ENCODE measurements at regions not wholly inside any gene's neighbourhood (a gene's known extent, or its start where the extent isn't known, plus 50 kb on each side); places are given as distances from the start of the nearest gene placed in this dataset.

- TF ChIP-seq HDGF (IDR thresholded peaks at IDR 0.05; ENCODE audit: borderline replicate concordance) (no peak), SUZ12 (IDR thresholded peaks at IDR 0.05) (no peak), ELF4 (IDR thresholded peaks at IDR 0.05) (no peak), L3MBTL2 (conservative IDR thresholded peaks at IDR 0.05) (no peak), SP1 (IDR thresholded peaks at IDR 0.05) (no peak), FOXM1 (IDR thresholded peaks at IDR 0.05; ENCODE audit: borderline replicate concordance) (no peak), LEF1 (IDR thresholded peaks at IDR 0.05; ENCODE audit: borderline replicate concordance) (no peak), ZNF384 (IDR thresholded peaks at IDR 0.05) (no peak)
- TF ChIP-seq, protein P1, sequence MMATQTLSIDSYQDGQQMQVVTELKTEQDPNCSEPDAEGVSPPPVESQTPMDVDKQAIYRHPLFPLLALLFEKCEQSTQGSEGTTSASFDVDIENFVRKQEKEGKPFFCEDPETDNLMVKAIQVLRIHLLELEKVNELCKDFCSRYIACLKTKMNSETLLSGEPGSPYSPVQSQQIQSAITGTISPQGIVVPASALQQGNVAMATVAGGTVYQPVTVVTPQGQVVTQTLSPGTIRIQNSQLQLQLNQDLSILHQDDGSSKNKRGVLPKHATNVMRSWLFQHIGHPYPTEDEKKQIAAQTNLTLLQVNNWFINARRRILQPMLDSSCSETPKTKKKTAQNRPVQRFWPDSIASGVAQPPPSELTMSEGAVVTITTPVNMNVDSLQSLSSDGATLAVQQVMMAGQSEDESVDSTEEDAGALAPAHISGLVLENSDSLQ (IDR thresholded peaks at IDR 0.05) = no peak
These were observed 369.1 kb downstream of the AEBP2 start for GRCh38 chr12:19808371-19808770.

All from HEK293T (cell line).